ENCODE measurements at regions not wholly inside any gene's neighbourhood (a gene's known extent, or its start where the extent isn't known, plus 50 kb on each side); places are given as distances from the start of the nearest gene placed in this dataset.

DNA sequence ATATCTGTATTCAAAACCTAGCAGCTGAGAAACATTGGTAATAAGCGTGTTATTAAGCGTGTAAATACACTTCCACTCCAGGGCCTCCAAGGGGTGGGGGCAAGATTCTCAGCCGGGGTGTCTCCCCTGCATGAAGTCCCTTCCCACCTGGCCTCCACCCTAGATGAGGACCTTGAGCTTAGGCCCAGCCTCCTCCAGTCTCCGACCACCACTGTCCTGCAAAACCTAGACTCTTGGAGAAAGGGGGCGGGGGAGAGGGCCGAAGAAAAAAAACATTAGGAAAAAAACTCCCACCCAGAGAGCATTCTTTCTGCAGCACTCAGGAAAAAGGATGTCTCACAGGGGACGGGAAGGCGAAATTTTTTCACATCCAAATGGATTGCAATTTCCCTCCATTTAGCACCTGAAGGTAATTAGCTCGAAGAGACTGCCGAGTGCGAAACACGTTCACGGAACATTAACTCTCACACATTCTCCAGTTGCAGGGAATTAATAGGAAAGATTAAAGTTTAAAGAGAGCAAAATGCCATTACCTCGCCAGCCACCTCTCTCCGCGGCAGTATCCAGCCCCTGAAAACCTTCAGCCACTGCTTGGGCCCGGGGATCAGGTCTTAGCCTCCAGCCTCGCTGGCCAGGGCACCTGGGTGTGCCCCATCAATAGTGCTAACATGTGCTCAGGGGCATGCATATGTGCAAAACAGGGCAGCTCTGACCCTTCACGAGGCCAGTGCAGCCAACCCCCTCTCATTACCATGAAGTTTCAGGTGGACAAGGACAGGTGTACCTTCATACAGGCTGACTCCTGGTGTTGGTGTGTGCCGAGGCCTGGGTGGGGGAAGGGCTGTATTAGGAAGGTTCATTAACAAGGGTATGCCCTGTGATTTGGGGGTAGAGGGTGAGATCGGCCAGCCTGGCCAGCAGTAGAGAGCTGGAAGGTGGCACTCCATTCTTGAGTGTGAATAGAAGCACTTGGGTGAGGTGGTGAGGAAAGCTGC, 77.2 kb downstream of the HIF1AN start:
- DNase-seq (ENCODE audit: low read depth): no peak
- no peak overlapping the region for H3K4me3 ChIP-seq (ENCODE audit: low read depth, low read length)
- no peak for TF ChIP-seq CTCF (IDR thresholded peaks at IDR 0.05; ENCODE audit: insufficient read depth, low read depth, low read length)

- no peak overlapping the region for H3K4me3 ChIP-seq (ENCODE audit: low read depth, low read length)
- no peak for DNase-seq (ENCODE audit: low read depth)
- TF ChIP-seq CTCF (IDR thresholded peaks at IDR 0.05; ENCODE audit: insufficient read depth, low read depth, low read length): no peak
Observed at GRCh38 chr10:100613846-100614245, 78.1 kb downstream of the HIF1AN start.

GRCh38 chr10:100614429-100615095, 78.8 kb downstream of the HIF1AN start:
- H3K4me3 ChIP-seq (ENCODE audit: low read depth, low read length): no peak overlapping the region
- DNase-seq (ENCODE audit: low read depth): no peak
- no peak for TF ChIP-seq CTCF (IDR thresholded peaks at IDR 0.05; ENCODE audit: insufficient read depth, low read depth, low read length)

DNA sequence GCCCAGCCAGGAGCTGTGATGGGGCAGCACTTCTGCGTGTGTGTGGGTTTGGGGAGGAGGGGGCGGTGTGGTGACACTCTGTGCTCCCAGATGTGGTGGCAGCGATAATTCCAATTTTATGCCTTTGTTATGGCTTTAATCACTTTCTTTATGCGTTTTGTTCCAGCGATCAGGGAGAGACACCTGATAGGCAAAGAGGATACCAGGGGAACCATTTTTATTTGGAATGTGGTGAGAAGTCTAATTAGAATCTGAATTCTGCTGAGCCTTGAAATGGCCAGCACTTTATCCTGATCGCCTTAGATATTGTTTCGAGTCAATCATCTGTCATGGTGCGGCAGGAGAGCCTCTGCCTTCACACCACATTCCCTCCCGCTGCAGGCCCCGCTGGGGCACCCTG, 79.5 kb downstream of the HIF1AN start:
- no peak for DNase-seq (ENCODE audit: low read depth)
- H3K4me3 ChIP-seq (ENCODE audit: low read depth, low read length): no peak overlapping the region
- no peak for TF ChIP-seq CTCF (IDR thresholded peaks at IDR 0.05; ENCODE audit: insufficient read depth, low read depth, low read length)

GRCh38 chr10:100615908-100616307, 80.2 kb downstream of the HIF1AN start:
- TF ChIP-seq CTCF (IDR thresholded peaks at IDR 0.05; ENCODE audit: insufficient read depth, low read depth, low read length): no peak
- DNase-seq (ENCODE audit: low read depth): no peak
- no peak overlapping the region for H3K4me3 ChIP-seq (ENCODE audit: low read depth, low read length)

GRCh38 chr10:100618091-100618615, 82.4 kb downstream of the HIF1AN start:
- no peak for DNase-seq (ENCODE audit: low read depth)
- no peak for TF ChIP-seq CTCF (IDR thresholded peaks at IDR 0.05; ENCODE audit: insufficient read depth, low read depth, low read length)
- H3K4me3 ChIP-seq (ENCODE audit: low read depth, low read length): no peak overlapping the region

Measured in fibroblast of villous mesenchyme (primary cell).